NCI-H524 (cell line): ENCODE measurements at regions not wholly inside any gene's neighbourhood (a gene's known extent, or its start where the extent isn't known, plus 50 kb on each side); places are given as distances from the start of the nearest gene placed in this dataset.
"Not testable (repeated sequence)": the region's sequence is repeated elsewhere in the genome, so short reads cannot be mapped to it uniquely, and the experiment has no call there.

Experiments used
- DNase-seq, 2 experiments: peaks; one replicate each; lab custom pipeline; 2025; lab: John Stamatoyannopoulos, UW

GRCh38 chr21:17393413-17393812 is 119.4 kb upstream of the CXADR start:
- DNase-seq: no peak

- no peak for DNase-seq
Measured at GRCh38 chr21:17396948-17397347, 115.9 kb upstream of the CXADR start.

GRCh38 chr21:17397703-17398102 is 115.1 kb upstream of the CXADR start:
- DNase-seq: no peak

- not testable (repeated sequence) for DNase-seq
Measured at GRCh38 chr21:17398954-17399353, 113.9 kb upstream of the CXADR start.

- peak; percentile 2 to 34 for DNase-seq
Measured at GRCh38 chr21:17402937-17403336, 109.9 kb upstream of the CXADR start.

- no peak for DNase-seq
Measured at GRCh38 chr21:17406202-17406601, 106.6 kb upstream of the CXADR start.

- DNase-seq: no peak
Measured at GRCh38 chr21:17414766-17415165, 98.1 kb upstream of the CXADR start.

- no peak for DNase-seq
Measured at GRCh38 chr21:17416139-17416538, 96.7 kb upstream of the CXADR start.

GRCh38 chr21:17422931-17423330 is 89.9 kb upstream of the CXADR start:
- DNase-seq: peak in 1 of 2 experiments; percentile 30

GRCh38 chr21:17427157-17427556 is 85.7 kb upstream of the CXADR start:
- DNase-seq: no peak

GRCh38 chr21:17427831-17428483 is 84.9 kb upstream of the CXADR start:
- no peak for DNase-seq

GRCh38 chr21:17428484-17428869 is 84.4 kb upstream of the CXADR start:
- DNase-seq: no peak

GRCh38 chr21:17428980-17429379 is 83.9 kb upstream of the CXADR start:
- no peak for DNase-seq

GRCh38 chr21:17429936-17430335 is 82.9 kb upstream of the CXADR start:
- no peak for DNase-seq

GRCh38 chr21:17432732-17433057 is 80.1 kb upstream of the CXADR start:
- no peak for DNase-seq

- DNase-seq: no peak
Measured at GRCh38 chr21:17433730-17434129, 79.1 kb upstream of the CXADR start.

- no peak for DNase-seq
Measured at GRCh38 chr21:17435565-17436543, 77.0 kb upstream of the CXADR start.

- DNase-seq: peak; percentile 14 to 58
Measured at GRCh38 chr21:17436626-17437111, 76.2 kb upstream of the CXADR start.

GRCh38 chr21:17438635-17439034 is 74.2 kb upstream of the CXADR start:
- DNase-seq: peak; percentile 80 to 95

GRCh38 chr21:17440969-17441368 is 71.9 kb upstream of the CXADR start:
- no peak for DNase-seq

GRCh38 chr21:17441370-17441769 is 71.5 kb upstream of the CXADR start:
- DNase-seq: no peak

- no peak for DNase-seq
Measured at GRCh38 chr21:17442165-17442564, 70.7 kb upstream of the CXADR start.

- DNase-seq: no peak
Measured at GRCh38 chr21:17444828-17445227, 68.0 kb upstream of the CXADR start.
